ENCODE measurements at regions not wholly inside any gene's neighbourhood (a gene's known extent, or its start where the extent isn't known, plus 50 kb on each side); places are given as distances from the start of the nearest gene placed in this dataset.

DNA sequence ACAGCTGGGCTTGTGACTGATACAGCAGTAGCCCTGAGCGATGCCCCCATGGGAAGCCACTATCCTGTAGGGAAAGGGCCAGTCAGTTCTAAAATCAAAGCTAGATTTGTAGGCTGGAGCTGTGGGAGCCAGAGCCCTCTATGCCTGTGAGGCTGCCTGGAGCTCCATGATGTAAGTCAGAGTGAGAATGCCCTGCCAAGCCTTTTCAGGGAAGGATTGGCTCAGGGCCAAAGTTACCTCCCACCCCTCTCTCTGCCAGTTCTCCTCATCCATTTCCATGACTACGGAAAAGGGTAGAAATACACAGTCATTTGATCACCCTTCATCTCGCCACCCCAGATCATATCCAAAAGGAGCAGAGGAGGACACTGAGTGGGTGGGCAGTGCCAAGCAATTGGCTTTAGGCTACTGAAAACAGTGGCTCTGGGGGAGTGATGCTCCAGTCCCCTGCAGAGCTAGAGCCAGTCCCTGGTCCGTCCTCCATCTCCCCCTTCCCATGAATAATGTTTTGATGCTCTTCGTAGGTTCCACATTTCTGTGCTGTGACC is 59.5 kb upstream of the KCNA3 start:
- no peak overlapping the region for H3K4me3 ChIP-seq (replicated peaks; ENCODE audit: low read depth, low read length)
- TF ChIP-seq CTCF (IDR thresholded peaks at IDR 0.05; ENCODE audit: low read depth, low read length, missing control alignments) = no peak
- no peak for DNase-seq (ENCODE audit: extremely low read depth, low read depth)

DNA sequence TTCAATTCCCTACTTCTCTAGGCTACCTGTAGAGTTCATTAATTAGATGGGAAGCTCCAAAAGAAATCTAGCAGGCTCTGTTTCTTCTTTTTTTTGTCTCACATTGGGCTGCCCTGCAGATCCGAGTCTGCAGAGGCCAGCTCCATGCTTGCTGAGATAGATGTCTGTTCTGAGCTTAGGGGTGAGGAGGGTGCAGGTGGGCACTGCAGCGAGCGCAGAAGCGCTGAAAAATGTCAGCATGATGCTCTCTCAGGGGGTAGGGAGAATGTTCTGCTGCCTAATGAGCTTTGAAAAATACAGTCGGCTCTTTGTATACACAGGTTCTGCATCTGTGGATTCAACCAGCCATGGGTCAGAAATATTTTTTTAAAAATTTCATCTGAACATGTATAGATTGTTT is 56.8 kb upstream of the KCNA3 start:
- H3K4me3 ChIP-seq (replicated peaks; ENCODE audit: low read depth, low read length) = no peak overlapping the region
- no peak for TF ChIP-seq CTCF (IDR thresholded peaks at IDR 0.05; ENCODE audit: low read depth, low read length, missing control alignments)
- no peak for DNase-seq (ENCODE audit: extremely low read depth, low read depth)

- no peak for DNase-seq (ENCODE audit: extremely low read depth, low read depth)
- no peak for TF ChIP-seq CTCF (IDR thresholded peaks at IDR 0.05; ENCODE audit: low read depth, low read length, missing control alignments)
- no peak overlapping the region for H3K4me3 ChIP-seq (replicated peaks; ENCODE audit: low read depth, low read length)
Observed at GRCh38 chr1:110728388-110729001, 53.8 kb upstream of the KCNA3 start.

- no peak for DNase-seq (ENCODE audit: extremely low read depth, low read depth)
- no peak for TF ChIP-seq CTCF (IDR thresholded peaks at IDR 0.05; ENCODE audit: low read depth, low read length, missing control alignments)
- no peak overlapping the region for H3K4me3 ChIP-seq (replicated peaks; ENCODE audit: low read depth, low read length)
Observed at GRCh38 chr1:110727246-110727645, 52.5 kb upstream of the KCNA3 start.

GRCh38 chr1:110726755-110727154 is 52.0 kb upstream of the KCNA3 start:
- TF ChIP-seq CTCF (IDR thresholded peaks at IDR 0.05; ENCODE audit: low read depth, low read length, missing control alignments) = no peak

More at GRCh38 chr1:110726755-110727154, 52.0 kb upstream of the KCNA3 start:
- no peak overlapping the region for H3K4me3 ChIP-seq (replicated peaks; ENCODE audit: low read depth, low read length)
- DNase-seq (ENCODE audit: extremely low read depth, low read depth) = no peak

Measured in HFF-Myc (cell line).